ENCODE measurements at regions not wholly inside any gene's neighbourhood (a gene's known extent, or its start where the extent isn't known, plus 50 kb on each side); places are given as distances from the start of the nearest gene placed in this dataset.
"Not testable (repeated sequence)": the region's sequence is repeated elsewhere in the genome, so short reads cannot be mapped to it uniquely, and the experiment has no call there.

- DNase-seq: no peak
Measured at GRCh38 chr10:109647627-109648026, 275.7 kb downstream of the XPNPEP1 start.

- no peak for DNase-seq
Measured at GRCh38 chr10:109633846-109634245, 289.5 kb downstream of the XPNPEP1 start.

GRCh38 chr10:109633017-109633416 lies 290.3 kb downstream of the XPNPEP1 start:
- DNase-seq: not testable (repeated sequence)

GRCh38 chr10:109624939-109625338 lies 298.4 kb downstream of the XPNPEP1 start:
- no peak for DNase-seq

- no peak for DNase-seq
Measured at GRCh38 chr10:109622566-109622965, 300.7 kb downstream of the XPNPEP1 start.

- DNase-seq: no peak
Measured at GRCh38 chr10:109620396-109620795, 302.9 kb downstream of the XPNPEP1 start.

GRCh38 chr10:109619914-109620313 lies 303.4 kb downstream of the XPNPEP1 start:
- no peak for DNase-seq

- DNase-seq: no peak
Measured at GRCh38 chr10:109618748-109619147, 304.6 kb downstream of the XPNPEP1 start.

GRCh38 chr10:109618301-109618700 lies 305.0 kb downstream of the XPNPEP1 start:
- no peak for DNase-seq

- no peak for DNase-seq
Measured at GRCh38 chr10:109616359-109616980, 306.8 kb downstream of the XPNPEP1 start.

GRCh38 chr10:109595356-109595755 lies 328.0 kb downstream of the XPNPEP1 start:
- not testable (repeated sequence) for DNase-seq

- no peak for DNase-seq
Measured at GRCh38 chr10:109593682-109594081, 329.6 kb downstream of the XPNPEP1 start.

GRCh38 chr10:109592391-109592790 lies 330.9 kb downstream of the XPNPEP1 start:
- DNase-seq: no peak

- DNase-seq: no peak
Measured at GRCh38 chr10:109591601-109592000, 331.7 kb downstream of the XPNPEP1 start.

- no peak for DNase-seq
Measured at GRCh38 chr10:109588259-109588658, 335.1 kb downstream of the XPNPEP1 start.

- no peak for DNase-seq
Measured at GRCh38 chr10:109587366-109587765, 335.9 kb downstream of the XPNPEP1 start.

- DNase-seq: no peak
Measured at GRCh38 chr10:109556399-109556798, 366.9 kb downstream of the XPNPEP1 start.

- DNase-seq: not testable (repeated sequence)
Measured at GRCh38 chr10:109542050-109542603, 381.2 kb downstream of the XPNPEP1 start.

GRCh38 chr10:109534193-109534592 lies 389.1 kb downstream of the XPNPEP1 start:
- no peak for DNase-seq

GRCh38 chr10:109529258-109529657 lies 394.1 kb downstream of the XPNPEP1 start:
- no peak for DNase-seq

GRCh38 chr10:109517748-109518147 lies 405.6 kb downstream of the XPNPEP1 start:
- no peak for DNase-seq

- DNase-seq: no peak
Measured at GRCh38 chr10:109504401-109504800, 418.9 kb downstream of the XPNPEP1 start.

GRCh38 chr10:109487691-109488090 lies 435.6 kb downstream of the XPNPEP1 start:
- no peak for DNase-seq

GRCh38 chr10:109480836-109481235 lies 442.5 kb downstream of the XPNPEP1 start:
- DNase-seq: no peak

All from NCI-H1092 (cell line).